Hepatocyte (in vitro differentiated cells): ENCODE measurements at regions not wholly inside any gene's neighbourhood (a gene's known extent, or its start where the extent isn't known, plus 50 kb on each side); places are given as distances from the start of the nearest gene placed in this dataset.

ENCODE experiments used
- EZH2 ChIP-seq: fragments of 200-600 bp; sonication (generic); IDR thresholded peaks from 2 replicates; pipeline ENCODE4 v1.6.1; 2016; ENCODE audit warnings: antibody characterized with exemption, mild to moderate bottlenecking, borderline replicate concordance
- TF ChIP-seq, protein P1 (sequence below): fragments of 200-600 bp; sonication (generic); IDR thresholded peaks from 2 replicates; pipeline ENCODE4 v1.5.1; 2016; ENCODE audit warnings: antibody characterized with exemption, mild to moderate bottlenecking; ENCODE audit not compliant: poor library complexity

DNA sequence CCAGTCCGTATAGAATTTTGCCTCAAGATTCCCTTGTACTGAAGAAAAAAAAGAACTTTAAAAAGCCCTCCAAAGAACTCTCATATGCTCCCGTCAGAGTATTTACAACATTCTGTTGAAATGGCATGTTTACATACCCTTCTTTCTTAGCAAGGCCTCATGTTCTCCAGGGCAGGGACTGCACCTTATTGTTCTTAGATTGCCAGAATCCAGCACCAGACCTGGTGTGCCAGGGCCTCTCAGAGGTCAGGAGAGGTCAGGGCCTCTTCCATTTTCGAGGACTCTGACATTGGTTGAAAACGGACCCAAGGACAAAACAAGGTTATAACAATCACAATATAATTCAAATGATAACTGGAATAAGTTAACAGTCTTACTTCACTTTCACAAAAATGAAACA lies 78.2 kb downstream of the TNP1 start:
- TF ChIP-seq, protein P1, sequence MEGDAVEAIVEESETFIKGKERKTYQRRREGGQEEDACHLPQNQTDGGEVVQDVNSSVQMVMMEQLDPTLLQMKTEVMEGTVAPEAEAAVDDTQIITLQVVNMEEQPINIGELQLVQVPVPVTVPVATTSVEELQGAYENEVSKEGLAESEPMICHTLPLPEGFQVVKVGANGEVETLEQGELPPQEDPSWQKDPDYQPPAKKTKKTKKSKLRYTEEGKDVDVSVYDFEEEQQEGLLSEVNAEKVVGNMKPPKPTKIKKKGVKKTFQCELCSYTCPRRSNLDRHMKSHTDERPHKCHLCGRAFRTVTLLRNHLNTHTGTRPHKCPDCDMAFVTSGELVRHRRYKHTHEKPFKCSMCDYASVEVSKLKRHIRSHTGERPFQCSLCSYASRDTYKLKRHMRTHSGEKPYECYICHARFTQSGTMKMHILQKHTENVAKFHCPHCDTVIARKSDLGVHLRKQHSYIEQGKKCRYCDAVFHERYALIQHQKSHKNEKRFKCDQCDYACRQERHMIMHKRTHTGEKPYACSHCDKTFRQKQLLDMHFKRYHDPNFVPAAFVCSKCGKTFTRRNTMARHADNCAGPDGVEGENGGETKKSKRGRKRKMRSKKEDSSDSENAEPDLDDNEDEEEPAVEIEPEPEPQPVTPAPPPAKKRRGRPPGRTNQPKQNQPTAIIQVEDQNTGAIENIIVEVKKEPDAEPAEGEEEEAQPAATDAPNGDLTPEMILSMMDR: no peak
- no peak for TF ChIP-seq EZH2
